K562 (cell line): ENCODE measurements at regions not wholly inside any gene's neighbourhood (a gene's known extent, or its start where the extent isn't known, plus 50 kb on each side); places are given as distances from the start of the nearest gene placed in this dataset.

Experiments
- ATAC-seq: fragments of 200-7000 bp; cut with Tn5 transposase; 3 replicates; pipeline ENCODE4 v1.9.1; 2020; ENCODE audit warnings: moderate library complexity
- BruUV-seq: library from RNA; stranded (reverse); fragments of 400-500 nt; replicated peaks from 2 replicates; lab custom pipeline; 2021; lab: Mats Ljungman, UMichigan
- CTCF ChIA-PET: fragments of 300-600 bp; formaldehyde crosslinking; extraction: SDS; loops from one replicate; lab custom pipeline; 2021; ENCODE audit warnings: low intra/inter-chr PET ratio; lab: Yijun Ruan, JAX
- POLR2A ChIA-PET: fragments of 300-600, 350-650 bp; sonication (Branson Sonifier 250); formaldehyde crosslinking; extraction: SDS; loops from one replicate; lab custom pipeline; 2021; ENCODE audit warnings: antibody characterized with exemption, inconsistent platforms; lab: Yijun Ruan, JAX
- DNase-seq, 4 experiments: peaks; one replicate each; pipeline versions ENCODE4 v3.0.0 to v3.0.0-alpha.2; 2011 to 2018; ENCODE audit warnings: low spot score in 3 of 4, mixed read lengths in 3 of 4; ENCODE audit errors: extremely low read depth in 1 of 4
- FAIRE-seq: peaks from 2 replicates; lab custom pipeline; 2011; peaks lifted over from hg19 to GRCh38; lab: Jason Lieb, UNC
- H2AFZ ChIP-seq: 2 replicates; pipeline ENCODE4 v1.6.0; 2011; ENCODE audit warnings: low read depth, low read length, control low read depth, inconsistent platforms
- H3K27ac ChIP-seq: fragments of 200-600 bp; 3 replicates; pipeline ENCODE4 v1.8.0; 2011; ENCODE audit warnings: low read depth, mild to moderate bottlenecking, control low read depth, inconsistent platforms, low read length, moderate library complexity, mixed read lengths; ENCODE audit errors: extremely low read depth
- H3K27me3 ChIP-seq, 2 experiments: fragments of 300-600 bp in 1 of 2; 2 replicates in 1 of 2; 3 replicates in 1 of 2; pipeline versions ENCODE4 v1.6.0 to v1.8.0; 2011; ENCODE audit warnings: inconsistent platforms in 2 of 2, low read length in 2 of 2, mild to moderate bottlenecking in 1 of 2, mixed read lengths in 1 of 2, moderate library complexity in 1 of 2; ENCODE audit not compliant: control insufficient read depth in 2 of 2, insufficient read depth in 2 of 2
- H3K36me3 ChIP-seq: fragments of 300-600 bp; 3 replicates; pipeline ENCODE4 v1.8.0; 2011; ENCODE audit warnings: mild to moderate bottlenecking, low read length, inconsistent platforms; ENCODE audit not compliant: control insufficient read depth, insufficient read depth
- H3K4me1 ChIP-seq, 2 experiments: fragments of 200-600 bp in 1 of 2; replicated peaks in 1 of 2; 2 replicates in 1 of 2; 3 replicates in 1 of 2; pipeline versions ENCODE4 v1.5.1 to v1.8.0; 2011; ENCODE audit warnings: inconsistent platforms in 2 of 2, low read length in 2 of 2, mild to moderate bottlenecking in 1 of 2, mixed read lengths in 1 of 2, moderate library complexity in 1 of 2; ENCODE audit not compliant: control insufficient read depth in 2 of 2, insufficient read depth in 2 of 2
- H3K4me2 ChIP-seq: 2 replicates; pipeline ENCODE4 v1.6.1; 2011; ENCODE audit warnings: low read length, control low read depth, inconsistent platforms, mixed read lengths; ENCODE audit not compliant: insufficient read depth
- H3K4me3 ChIP-seq: fragments of 200-600 bp; sonication (generic), shearing (Covaris generic); 2 replicates; pipeline ENCODE4 v1.5.1; 2016; ENCODE audit warnings: control low read depth, inconsistent platforms
- H3K79me2 ChIP-seq: fragments of 200-600 bp; 3 replicates; pipeline ENCODE4 v1.8.0; 2011; ENCODE audit warnings: low read length, inconsistent platforms; ENCODE audit not compliant: control insufficient read depth, insufficient read depth
- H3K9ac ChIP-seq, 2 experiments: 2 replicates each; pipeline versions ENCODE4 v1.6.0 to v1.6.1; 2011; ENCODE audit warnings: low read depth in 2 of 2, low read length in 2 of 2, control low read depth in 1 of 2, inconsistent platforms in 1 of 2, mild to moderate bottlenecking in 1 of 2, mixed read lengths in 1 of 2; ENCODE audit not compliant: insufficient read depth in 1 of 2
- H3K9me1 ChIP-seq: one replicate; pipeline ENCODE4 v1.6.0; 2011; ENCODE audit warnings: inconsistent platforms, mild to moderate bottlenecking, low read length, moderate library complexity; ENCODE audit not compliant: control insufficient read depth, insufficient read depth
- H3K9me3 ChIP-seq: replicated peaks from 2 replicates; pipeline ENCODE4 v1.5.1; 2011; ENCODE audit warnings: low read depth, low read length, inconsistent platforms; ENCODE audit not compliant: control insufficient read depth, insufficient read depth
- H4K20me1 ChIP-seq: replicated peaks from 2 replicates; pipeline ENCODE4 v1.6.1; 2011; ENCODE audit warnings: low read length, inconsistent platforms, mixed read lengths; ENCODE audit not compliant: control insufficient read depth, insufficient read depth
- ATF1 ChIP-seq, 2 experiments: fragments of 450-650 bp in 1 of 2; IDR thresholded peaks; 2 replicates each; pipeline ENCODE4 v1.6.1; 2016; ENCODE audit warnings: missing compliant biosample characterization in 1 of 2, missing genetic modification characterization in 1 of 2
- CBFB ChIP-seq: sonication (generic); formaldehyde crosslinking; IDR thresholded peaks from 2 replicates; pipeline ENCODE4 v1.4.0; 2020; ENCODE audit warnings: mild to moderate bottlenecking, missing genetic modification reagents
- CREM ChIP-seq: IDR thresholded peaks from 2 replicates; pipeline ENCODE4 v1.6.1; 2014; ENCODE audit warnings: antibody characterized with exemption, low read depth
- DLX4 ChIP-seq: fragments of 250-450 bp; sonication (Bioruptor Pico); IDR thresholded peaks from 2 replicates; pipeline ENCODE4 v1.6.1; 2021; ENCODE audit warnings: mild to moderate bottlenecking
- HIVEP1 ChIP-seq: fragments of 250-450 bp; sonication (Bioruptor Pico); IDR thresholded peaks from 2 replicates; pipeline ENCODE4 v1.4.0; 2020; ENCODE audit warnings: mild to moderate bottlenecking
- HNRNPH1 ChIP-seq: fragments of 200-400 bp; formaldehyde crosslinking; optimal IDR thresholded peaks from 2 replicates; pipeline ENCODE3; 2017; ENCODE audit warnings: low read depth, mild to moderate bottlenecking, low read length, moderate library complexity
- MCM3 ChIP-seq: fragments of 450-650 bp; IDR thresholded peaks from 2 replicates; pipeline ENCODE4 v1.6.1; 2016
- SNIP1 ChIP-seq: fragments of 450-650 bp; IDR thresholded peaks from 2 replicates; pipeline ENCODE4 v1.7.1; 2017; ENCODE audit warnings: low read depth, mild to moderate bottlenecking
- SNRNP70 ChIP-seq: fragments of 200-400 bp; formaldehyde crosslinking; optimal IDR thresholded peaks from 2 replicates; pipeline ENCODE3; 2017; ENCODE audit warnings: low read depth, low read length
- YY1 ChIP-seq, 3 experiments: IDR thresholded peaks; 2 replicates each; pipeline ENCODE4 v1.6.1; 2011; ENCODE audit warnings: low read length in 2 of 3, mild to moderate bottlenecking in 2 of 3, moderate library complexity in 2 of 3, borderline replicate concordance in 1 of 3, control low read depth in 1 of 3, low read depth in 1 of 3; ENCODE audit not compliant: insufficient read depth in 3 of 3, insufficient replicate concordance in 2 of 3, control insufficient read depth in 1 of 3, insufficient read length in 1 of 3; ENCODE audit errors: extremely low read depth in 1 of 3
- ZFP91 ChIP-seq: sonication (generic); formaldehyde crosslinking; IDR thresholded peaks from 2 replicates; pipeline ENCODE4 v1.8.0; 2022; ENCODE audit warnings: mild to moderate bottlenecking, missing genetic modification reagents
- ZNF175 ChIP-seq: fragments of 200-800 bp; sonication (Bioruptor generic); IDR thresholded peaks from 2 replicates; pipeline ENCODE4 v1.6.1; 2016; ENCODE audit warnings: low read depth, mild to moderate bottlenecking, missing genetic modification characterization, missing compliant biosample characterization
- ZNF253 ChIP-seq: fragments of 250-450 bp; sonication (Bioruptor Pico); conservative IDR thresholded peaks from 2 replicates; pipeline ENCODE4 v1.6.1; 2021; ENCODE audit warnings: mild to moderate bottlenecking
- ZNF3 ChIP-seq: fragments of 250-450 bp; sonication (Bioruptor Pico); IDR thresholded peaks from 2 replicates; pipeline ENCODE4 v1.5.0; 2021; ENCODE audit warnings: mild to moderate bottlenecking, moderate library complexity
- ZNF561 ChIP-seq: fragments of 450-650 bp; formaldehyde crosslinking; conservative IDR thresholded peaks from 2 replicates; pipeline ENCODE4 v1.4.0; 2020; ENCODE audit warnings: mild to moderate bottlenecking, moderate library complexity
- WGBS: fragments of 100-300 bp; shearing (Covaris generic); methylation state at CpG from one replicate; pipeline ENCODE4 v1.1.6; 2016; ENCODE audit warnings: low coverage, mixed read lengths; ENCODE audit not compliant: insufficient coverage; ENCODE audit errors: missing lambda C conversion rate; 5-methylcytosine and 5-hydroxymethylcytosine counted together
- in situ Hi-C: fragments of 300-500 bp; cut with MboI; formaldehyde crosslinking; loops from 4 replicates; pipeline ENCODE4 v1.15.0; 2018; ENCODE audit warnings: inconsistent platforms, mixed read lengths
- intact Hi-C: fragments of 100-400 bp; cut with micrococcal nuclease; formaldehyde crosslinking; loops from 2 replicates; pipeline ENCODE4 v1.14.2; 2022
- TF ChIP-seq, protein P1 (sequence below): fragments of 450-650 bp; IDR thresholded peaks from 2 replicates; pipeline ENCODE4 v1.7.0; 2016; ENCODE audit warnings: borderline replicate concordance
- TF ChIP-seq, protein P2 (sequence below): sonication (generic); formaldehyde crosslinking; IDR thresholded peaks from 2 replicates; pipeline ENCODE4 v1.8.0; 2022; ENCODE audit warnings: mild to moderate bottlenecking, missing genetic modification reagents
- TF ChIP-seq, protein P3 (sequence below): fragments of 450-650 bp; IDR thresholded peaks from 2 replicates; pipeline ENCODE4 v1.6.1; 2016

DNA sequence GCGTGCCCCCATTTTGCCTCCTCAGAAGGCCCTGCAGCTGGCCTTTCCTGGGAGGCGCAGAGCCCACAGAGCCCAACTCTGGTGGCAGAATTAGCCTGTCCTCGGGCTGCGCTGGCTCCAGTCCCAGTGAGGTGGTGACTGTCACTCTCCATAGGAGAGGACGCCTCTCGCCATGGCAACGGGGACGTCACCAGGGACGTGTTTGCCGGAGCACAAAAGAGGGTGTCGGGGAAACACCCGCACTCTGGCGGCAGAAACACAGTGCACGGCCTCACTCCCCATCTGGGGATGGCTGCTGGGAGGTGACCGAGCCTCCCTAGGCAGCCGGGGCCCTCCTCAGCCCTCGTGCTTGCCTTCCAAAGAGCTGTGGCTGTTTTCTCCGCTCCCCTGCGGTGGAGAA lies 50.2 kb upstream of the NCOR2 start:
- no peaks in the 10 kb centered on the region for H3K36me3 ChIP-seq
- peak; percentile 34 to 51 (median 42) for DNase-seq
- no peaks in the 10 kb centered on the region; the same call in 1 of the 2 replicates for H3K9me3 ChIP-seq
- ChIA-PET CTCF (no interaction called here), POLR2A (no interaction called here)
- intact Hi-C loops (no loop called here), in situ Hi-C loops (no loop called here)
- FAIRE-seq: no peak
- no peak overlapping the region for H3K4me3 ChIP-seq
- no peak overlapping the region for H3K27ac ChIP-seq
- H2AFZ ChIP-seq: no peak overlapping the region
- H3K4me2 ChIP-seq: no peak overlapping the region
- WGBS: 10% methylated on average over 19 of the region's 19 CpGs
- no TSS peak for BruUV-seq
- peaks cover 20 to 45% of the 10 kb centered on the region in 2 experiments for H3K27me3 ChIP-seq
- peak; percentile 70 for ATAC-seq
- H3K9me1 ChIP-seq: no peaks in the 10 kb centered on the region
- H3K4me1 ChIP-seq: peaks cover 0 to 12% of the 10 kb centered on the region in 2 experiments; a peak in 2 of 5 replicates
- H3K9ac ChIP-seq: peak overlapping the region in 1 of 2 experiments; percentile 64; a peak in 2 of 4 replicates
- no peaks in the 10 kb centered on the region for H4K20me1 ChIP-seq
- no peaks in the 10 kb centered on the region for H3K79me2 ChIP-seq
- TF ChIP-seq SNRNP70 (no peak), MCM3 (no peak), CBFB (CRISPR knock-in tag) (no peak), HIVEP1 (CRISPR knock-in tag) (no peak), HNRNPH1 (no peak), CREM (peak; percentile 35; the same call in 1 of the 2 replicates), ZNF561 (CRISPR knock-in tag) (no peak), ZNF3 (CRISPR knock-in tag) (no peak), ZNF175 (CRISPR knock-in tag) (no peak), ATF1 (CRISPR knock-in tag; IDR thresholded peaks at IDR 0.05) (no peak), ATF1 (tag; IDR thresholded peaks at IDR 0.05) (peak; percentile 67), ZFP91 (no peak), DLX4 (CRISPR knock-in tag) (no peak), ZNF253 (CRISPR knock-in tag) (no peak), SNIP1 (no peak), YY1 (IDR thresholded peaks at IDR 0.05; ENCODE audit: borderline replicate concordance in 1 of 3, control insufficient read depth in 1 of 3, extremely low read depth in 1 of 3, insufficient read depth in 3 of 3, insufficient read length in 1 of 3, insufficient replicate concordance in 2 of 3, low read depth in 1 of 3, low read length in 2 of 3) (no peak)
- TF ChIP-seq, protein P1, sequence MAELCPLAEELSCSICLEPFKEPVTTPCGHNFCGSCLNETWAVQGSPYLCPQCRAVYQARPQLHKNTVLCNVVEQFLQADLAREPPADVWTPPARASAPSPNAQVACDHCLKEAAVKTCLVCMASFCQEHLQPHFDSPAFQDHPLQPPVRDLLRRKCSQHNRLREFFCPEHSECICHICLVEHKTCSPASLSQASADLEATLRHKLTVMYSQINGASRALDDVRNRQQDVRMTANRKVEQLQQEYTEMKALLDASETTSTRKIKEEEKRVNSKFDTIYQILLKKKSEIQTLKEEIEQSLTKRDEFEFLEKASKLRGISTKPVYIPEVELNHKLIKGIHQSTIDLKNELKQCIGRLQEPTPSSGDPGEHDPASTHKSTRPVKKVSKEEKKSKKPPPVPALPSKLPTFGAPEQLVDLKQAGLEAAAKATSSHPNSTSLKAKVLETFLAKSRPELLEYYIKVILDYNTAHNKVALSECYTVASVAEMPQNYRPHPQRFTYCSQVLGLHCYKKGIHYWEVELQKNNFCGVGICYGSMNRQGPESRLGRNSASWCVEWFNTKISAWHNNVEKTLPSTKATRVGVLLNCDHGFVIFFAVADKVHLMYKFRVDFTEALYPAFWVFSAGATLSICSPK: no peak
- TF ChIP-seq, protein P2, sequence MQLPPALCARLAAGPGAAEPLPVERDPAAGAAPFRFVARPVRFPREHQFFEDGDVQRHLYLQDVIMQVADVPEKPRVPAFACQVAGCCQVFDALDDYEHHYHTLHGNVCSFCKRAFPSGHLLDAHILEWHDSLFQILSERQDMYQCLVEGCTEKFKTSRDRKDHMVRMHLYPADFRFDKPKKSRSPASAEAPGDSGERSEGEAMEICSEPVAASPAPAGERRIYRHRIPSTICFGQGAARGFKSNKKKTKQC (CRISPR knock-in tag): no peak
- TF ChIP-seq, protein P3, sequence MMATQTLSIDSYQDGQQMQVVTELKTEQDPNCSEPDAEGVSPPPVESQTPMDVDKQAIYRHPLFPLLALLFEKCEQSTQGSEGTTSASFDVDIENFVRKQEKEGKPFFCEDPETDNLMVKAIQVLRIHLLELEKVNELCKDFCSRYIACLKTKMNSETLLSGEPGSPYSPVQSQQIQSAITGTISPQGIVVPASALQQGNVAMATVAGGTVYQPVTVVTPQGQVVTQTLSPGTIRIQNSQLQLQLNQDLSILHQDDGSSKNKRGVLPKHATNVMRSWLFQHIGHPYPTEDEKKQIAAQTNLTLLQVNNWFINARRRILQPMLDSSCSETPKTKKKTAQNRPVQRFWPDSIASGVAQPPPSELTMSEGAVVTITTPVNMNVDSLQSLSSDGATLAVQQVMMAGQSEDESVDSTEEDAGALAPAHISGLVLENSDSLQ: peak; percentile 74
